GM21367 (cell line): ENCODE measurements at regions not wholly inside any gene's neighbourhood (a gene's known extent, or its start where the extent isn't known, plus 50 kb on each side); places are given as distances from the start of the nearest gene placed in this dataset.
"Not testable (repeated sequence)": the region's sequence is repeated elsewhere in the genome, so short reads cannot be mapped to it uniquely, and the experiment has no call there.

Experiments
- ATAC-seq: cut with Tn5 transposase; IDR thresholded peaks from one replicate; pipeline ENCODE4 v1.9.1; 2021; ENCODE audit not compliant: unreplicated experiment

- ATAC-seq: no peak
Observed at GRCh38 chr13:50543782-50544181, 299.7 kb downstream of the DLEU7 start.

DNA sequence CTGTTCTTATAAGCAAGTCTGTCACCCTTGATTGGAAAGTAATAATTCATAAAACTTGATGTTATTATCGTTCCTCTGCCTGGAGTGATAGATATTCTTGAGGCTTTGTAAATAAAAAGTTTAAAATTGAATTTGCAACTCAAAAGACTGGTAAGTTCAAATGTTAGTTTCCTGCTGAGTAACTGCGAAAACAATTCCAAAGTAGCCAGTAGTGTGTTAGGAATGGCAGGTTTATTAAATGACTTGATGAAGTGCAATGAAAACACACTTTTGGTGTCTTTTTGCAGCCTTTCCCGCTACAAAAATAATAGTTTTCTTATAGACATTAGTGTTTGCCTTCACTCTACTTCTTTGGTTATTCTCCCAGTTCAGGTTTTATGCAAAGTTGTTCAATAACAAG lies 299.3 kb downstream of the DLEU7 start:
- no peak for ATAC-seq

DNA sequence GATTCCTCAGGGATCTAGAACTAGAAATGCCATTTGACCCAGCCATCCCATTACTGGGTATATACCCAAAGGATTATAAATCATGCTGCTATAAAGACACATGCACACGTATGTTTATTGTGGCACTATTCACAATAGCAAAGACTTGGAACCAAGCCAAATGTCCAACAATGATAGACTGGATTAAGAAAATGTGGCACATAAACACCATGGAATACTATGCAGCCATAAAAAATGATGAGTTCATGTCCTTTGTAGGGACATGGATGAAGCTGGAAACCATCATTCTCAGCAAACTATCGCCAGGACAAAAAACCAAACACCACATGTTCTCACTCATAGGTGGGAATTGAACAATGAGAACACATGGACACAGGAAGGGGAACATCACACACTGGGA lies 296.3 kb downstream of the DLEU7 start:
- ATAC-seq: not testable (repeated sequence)

GRCh38 chr13:50548586-50548985 lies 294.9 kb downstream of the DLEU7 start:
- no peak for ATAC-seq

DNA sequence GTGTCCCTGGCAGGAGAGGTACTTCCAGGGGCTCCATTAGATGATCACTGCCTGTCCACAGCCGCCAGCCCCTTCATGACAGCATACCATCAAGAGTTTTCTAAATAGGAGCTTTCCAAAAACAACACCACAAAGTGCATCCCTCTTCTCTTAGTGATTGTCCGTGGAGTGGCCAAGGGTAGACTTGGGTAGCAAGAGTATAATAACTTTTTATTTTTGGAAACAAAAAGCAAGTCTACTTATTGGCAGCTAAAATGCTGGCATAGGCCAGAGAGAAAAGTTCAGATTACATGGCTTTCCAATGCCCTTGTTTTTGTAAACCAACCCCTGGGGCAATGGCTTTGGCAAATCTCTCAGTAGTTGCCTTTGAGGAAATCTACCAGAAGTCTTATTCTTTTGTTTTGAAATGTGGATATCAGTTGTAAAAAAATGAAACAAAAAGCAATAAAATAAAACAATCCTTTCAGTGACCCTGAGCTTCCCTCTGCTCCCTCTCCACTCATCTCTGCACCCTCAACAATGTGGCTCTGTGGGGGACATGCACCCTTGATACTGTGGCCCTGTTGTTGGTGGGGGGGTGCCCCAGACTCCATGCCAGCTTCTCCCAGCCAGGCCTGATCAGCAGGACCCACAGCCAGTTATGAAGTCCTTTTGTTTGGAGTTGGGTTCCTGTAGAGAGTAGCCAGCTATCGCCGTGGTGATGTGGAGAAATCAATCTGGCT lies 294.1 kb downstream of the DLEU7 start:
- no peak for ATAC-seq

DNA sequence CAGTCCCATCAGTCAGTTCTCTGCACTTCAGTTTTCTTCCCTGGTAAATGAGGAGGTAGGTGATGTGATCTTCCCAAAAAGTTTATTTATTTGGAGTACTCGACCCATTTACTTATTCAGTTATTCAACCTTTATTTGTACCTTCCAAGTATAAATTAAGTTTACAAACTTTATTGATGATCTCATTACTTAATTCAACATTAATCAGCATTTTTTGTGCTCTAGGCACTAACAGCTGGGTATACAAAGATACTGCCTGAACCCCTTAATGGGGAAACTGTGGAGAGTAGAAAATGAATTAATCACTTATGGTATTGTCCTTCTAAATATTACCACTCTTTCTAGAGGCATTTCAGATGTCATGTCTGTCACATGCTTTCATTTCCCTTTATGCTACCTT lies 293.3 kb downstream of the DLEU7 start:
- ATAC-seq: no peak

DNA sequence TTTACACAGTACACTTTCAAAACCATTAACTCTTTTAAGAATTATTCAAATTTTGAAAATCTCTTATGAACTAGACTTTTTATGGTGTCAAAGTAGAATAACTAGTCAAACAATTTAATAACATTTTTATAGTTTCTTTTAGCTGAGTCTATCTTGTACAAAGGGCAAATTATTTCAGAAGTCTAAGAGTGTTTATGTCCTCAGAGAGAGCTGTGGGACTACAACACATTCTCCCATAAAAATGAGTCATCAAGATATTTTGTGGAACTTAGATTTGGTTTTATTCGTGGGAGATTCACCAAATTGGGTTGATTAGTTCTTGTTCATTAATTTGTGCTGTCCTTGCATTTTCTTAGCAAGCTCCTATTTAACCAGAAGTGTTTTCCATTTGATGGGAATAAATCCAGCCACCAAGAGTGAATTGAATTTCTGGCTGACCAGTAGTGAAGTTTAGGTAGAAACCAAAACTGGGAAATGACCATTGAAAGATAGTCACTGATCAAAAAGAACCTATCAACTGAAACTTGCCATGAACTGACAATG lies 291.0 kb downstream of the DLEU7 start:
- ATAC-seq: no peak

GRCh38 chr13:50561739-50562138 lies 281.8 kb downstream of the DLEU7 start:
- ATAC-seq: no peak

DNA sequence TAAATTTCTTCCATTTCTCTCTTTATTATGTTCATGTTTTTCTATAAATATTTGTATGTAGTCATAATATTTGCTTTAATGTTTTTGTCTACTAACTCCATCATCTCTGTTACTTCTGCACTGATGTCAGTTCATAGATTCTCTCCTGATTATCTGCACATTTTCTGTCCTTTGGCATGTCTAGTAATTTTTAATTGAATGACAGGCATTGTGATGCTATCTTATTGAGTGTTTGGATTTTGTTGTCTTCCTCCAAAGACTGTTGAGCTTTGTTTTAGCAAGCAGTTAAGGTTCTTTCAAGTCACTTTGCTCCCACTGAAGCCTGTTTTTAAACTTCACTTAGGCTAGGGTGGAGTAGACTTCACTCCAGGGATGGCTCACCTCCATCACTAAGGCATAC lies 276.8 kb downstream of the DLEU7 start:
- ATAC-seq: no peak

DNA sequence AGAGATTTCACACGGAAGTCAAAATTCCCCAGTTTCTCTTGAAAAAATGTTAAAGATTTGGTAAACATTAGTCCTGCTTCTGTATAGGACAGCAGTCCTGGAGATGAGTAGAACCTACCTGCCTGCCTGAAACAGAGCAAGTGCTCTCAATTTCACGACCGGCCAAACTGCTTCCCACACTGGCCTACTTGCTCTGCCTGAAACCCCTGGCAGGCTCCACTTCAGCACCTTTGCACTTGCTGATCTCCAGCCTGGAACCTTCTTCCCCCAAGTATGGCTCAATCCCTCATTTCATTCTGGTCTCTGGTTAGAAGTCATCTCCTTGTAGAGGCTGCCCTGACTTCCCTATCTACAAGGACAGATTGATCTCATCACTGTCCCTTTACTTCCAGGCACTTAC lies 271.4 kb downstream of the DLEU7 start:
- no peak for ATAC-seq

DNA sequence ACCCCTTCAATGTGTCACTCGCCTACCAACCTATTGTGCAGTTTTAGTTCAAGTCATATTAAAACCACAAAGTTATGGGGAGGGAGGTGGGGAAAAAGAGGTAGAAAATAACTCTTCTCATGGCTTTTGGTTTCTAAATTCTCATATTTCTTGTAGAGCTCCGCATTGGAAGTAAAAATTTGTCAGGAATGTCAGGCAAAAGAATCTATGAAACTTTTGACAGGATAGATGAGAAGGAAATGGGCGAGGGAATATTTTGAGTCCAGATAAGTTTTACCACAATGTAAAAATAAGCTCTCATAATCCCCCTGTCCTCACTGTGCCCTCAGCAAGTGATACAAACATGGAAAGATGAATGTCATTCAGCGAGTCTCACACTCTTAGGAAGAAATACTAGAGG lies 270.4 kb downstream of the DLEU7 start:
- ATAC-seq: no peak

- ATAC-seq: no peak
Observed at GRCh38 chr13:50574731-50575130, 268.8 kb downstream of the DLEU7 start.

DNA sequence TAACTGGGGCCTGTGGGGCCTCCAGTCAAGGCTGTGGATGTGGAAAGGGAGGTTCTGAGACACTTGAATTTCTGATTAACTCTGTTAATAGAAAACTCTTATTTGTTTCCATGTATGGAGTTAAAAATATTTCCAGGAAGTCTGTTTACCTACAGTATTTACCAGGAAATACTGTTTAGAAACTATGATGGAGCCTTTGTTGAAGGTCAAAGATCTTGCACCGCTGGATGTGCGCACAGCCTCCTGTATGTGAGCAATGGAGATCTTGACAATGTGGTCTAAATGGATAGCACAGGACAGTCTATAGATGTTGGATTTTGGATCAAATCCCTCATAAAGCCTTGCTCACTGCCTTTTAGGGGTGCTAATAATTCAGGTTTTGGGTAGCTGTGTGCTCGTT lies 268.4 kb downstream of the DLEU7 start:
- no peak for ATAC-seq

- ATAC-seq: no peak
Observed at GRCh38 chr13:50576156-50576555, 267.3 kb downstream of the DLEU7 start.

DNA sequence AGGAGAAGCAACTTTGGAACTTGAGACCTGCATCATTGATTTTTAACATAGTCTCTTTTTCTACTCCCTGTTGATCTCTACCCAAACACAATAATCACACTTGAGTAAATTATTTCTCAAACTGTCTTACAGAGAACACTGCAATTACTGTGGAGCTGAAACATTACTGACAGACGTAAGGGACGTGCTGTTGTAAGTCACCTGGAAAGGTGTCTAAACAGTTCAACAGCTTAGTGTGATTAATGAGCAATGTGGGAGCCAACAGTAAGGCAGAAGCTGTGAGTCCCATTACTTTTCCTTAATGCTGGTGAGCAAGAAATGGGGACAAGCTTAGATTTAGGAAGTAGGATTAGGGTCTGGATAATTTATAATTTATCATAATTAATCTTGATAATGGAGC lies 265.7 kb downstream of the DLEU7 start:
- ATAC-seq: no peak

GRCh38 chr13:50580684-50581305 lies 262.7 kb downstream of the DLEU7 start:
- no peak for ATAC-seq

DNA sequence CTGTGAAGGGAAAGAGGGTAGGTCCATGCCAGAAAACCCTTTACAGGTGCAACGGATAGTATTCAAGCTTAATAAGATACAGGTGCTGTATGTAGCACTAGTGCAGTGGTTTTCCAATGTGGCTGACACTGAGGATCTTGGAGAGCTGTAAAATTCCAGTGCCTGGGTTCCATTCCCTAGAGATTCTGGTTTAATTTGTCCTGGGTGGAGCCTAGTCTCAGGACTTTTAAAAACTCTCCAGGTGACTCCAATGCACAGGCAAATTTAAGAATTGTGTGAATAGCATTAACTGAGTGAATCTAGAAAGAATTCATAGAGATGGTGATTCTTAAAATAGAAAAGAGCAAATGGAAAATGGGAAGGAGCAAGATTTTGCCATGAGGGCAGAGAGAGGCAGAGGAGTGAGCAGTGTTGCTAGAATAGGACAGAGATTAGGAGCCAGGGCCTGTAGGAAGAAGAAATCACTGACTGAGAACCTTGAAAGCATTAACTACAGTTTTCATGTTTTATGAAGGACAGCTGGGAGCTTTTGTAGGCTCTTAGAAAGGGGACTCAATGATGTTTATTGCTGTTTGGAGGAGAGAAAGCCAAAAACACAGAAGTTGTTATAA lies 261.8 kb downstream of the DLEU7 start:
- ATAC-seq: no peak

- no peak for ATAC-seq
Observed at GRCh38 chr13:50584856-50585580, 258.5 kb downstream of the DLEU7 start.

- ATAC-seq: no peak
Observed at GRCh38 chr13:50585674-50586413, 257.6 kb downstream of the DLEU7 start.

DNA sequence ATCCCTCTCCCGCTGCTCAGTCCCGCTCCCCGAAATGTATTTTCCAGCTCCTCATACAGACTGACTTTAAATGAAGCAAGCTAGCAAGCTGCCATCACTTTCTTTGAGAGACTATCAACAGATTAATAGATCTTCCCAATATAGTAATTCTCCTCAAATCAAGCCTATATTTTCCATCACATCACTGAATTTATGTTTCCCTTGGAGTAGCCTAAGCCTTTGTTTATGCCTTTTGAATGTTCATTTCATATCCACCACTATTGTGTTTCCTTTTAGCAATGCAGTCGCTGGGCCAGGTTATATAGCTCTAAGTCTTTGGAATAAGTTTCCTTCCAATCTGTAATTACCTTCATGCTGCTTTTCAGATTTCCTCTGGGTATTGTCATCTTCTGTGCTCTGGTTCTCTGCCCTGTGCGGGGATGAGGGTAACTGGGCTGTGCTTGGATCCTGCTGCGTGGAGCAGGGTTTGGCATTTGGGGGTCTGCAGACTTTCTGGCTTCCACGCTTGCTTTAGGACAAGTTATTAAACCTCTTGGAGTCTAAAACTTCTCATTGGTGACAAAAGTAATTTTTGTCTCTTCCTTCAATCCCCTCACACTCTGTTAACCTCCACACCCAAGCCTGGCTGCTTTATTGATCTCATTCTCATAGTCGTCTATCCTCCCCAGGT lies 256.9 kb downstream of the DLEU7 start:
- no peak for ATAC-seq
